Stimulated activated CD8-positive, alpha-beta memory T cell treated with anti-CD3 and anti-CD28 coated beads, Interleukin-7, amount 100 ng/mL, for 48 hours (primary cell): ENCODE measurements at regions not wholly inside any gene's neighbourhood (a gene's known extent, or its start where the extent isn't known, plus 50 kb on each side); places are given as distances from the start of the nearest gene placed in this dataset.

Experiments used
- DNase-seq, 2 donors: peaks; one replicate each; pipeline ENCODE4 v3.0.0-alpha.2; 2020; ENCODE audit warnings: low read depth in 1 of 2; ENCODE audit errors: extremely low read depth in 1 of 2

DNA sequence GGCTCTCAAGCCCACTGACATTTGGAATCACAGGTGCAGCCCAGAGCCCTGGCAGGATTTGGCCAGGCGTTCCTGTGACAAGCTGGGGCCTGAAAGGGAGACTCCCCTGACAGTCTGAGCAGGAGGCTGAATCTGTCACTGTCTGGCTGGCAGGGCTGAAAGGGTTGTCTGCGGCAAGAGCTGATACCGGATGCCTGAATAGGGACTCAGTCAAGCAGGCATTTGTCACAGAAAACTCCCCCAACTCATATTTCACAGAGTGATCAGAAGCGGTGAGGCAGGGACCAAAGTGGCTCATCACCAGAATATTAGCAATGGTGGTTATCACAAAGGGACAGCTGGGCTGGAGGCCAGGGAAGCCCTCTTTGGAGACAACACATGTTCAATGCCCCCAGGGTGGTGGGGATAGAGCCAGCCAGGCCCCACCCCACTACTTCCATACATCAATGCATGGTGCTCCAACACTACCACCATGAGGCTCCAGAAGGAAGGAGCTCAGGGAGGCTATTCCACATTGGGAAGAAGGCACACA lies 295.5 kb downstream of the DTWD2 start:
- DNase-seq = no peak

DNA sequence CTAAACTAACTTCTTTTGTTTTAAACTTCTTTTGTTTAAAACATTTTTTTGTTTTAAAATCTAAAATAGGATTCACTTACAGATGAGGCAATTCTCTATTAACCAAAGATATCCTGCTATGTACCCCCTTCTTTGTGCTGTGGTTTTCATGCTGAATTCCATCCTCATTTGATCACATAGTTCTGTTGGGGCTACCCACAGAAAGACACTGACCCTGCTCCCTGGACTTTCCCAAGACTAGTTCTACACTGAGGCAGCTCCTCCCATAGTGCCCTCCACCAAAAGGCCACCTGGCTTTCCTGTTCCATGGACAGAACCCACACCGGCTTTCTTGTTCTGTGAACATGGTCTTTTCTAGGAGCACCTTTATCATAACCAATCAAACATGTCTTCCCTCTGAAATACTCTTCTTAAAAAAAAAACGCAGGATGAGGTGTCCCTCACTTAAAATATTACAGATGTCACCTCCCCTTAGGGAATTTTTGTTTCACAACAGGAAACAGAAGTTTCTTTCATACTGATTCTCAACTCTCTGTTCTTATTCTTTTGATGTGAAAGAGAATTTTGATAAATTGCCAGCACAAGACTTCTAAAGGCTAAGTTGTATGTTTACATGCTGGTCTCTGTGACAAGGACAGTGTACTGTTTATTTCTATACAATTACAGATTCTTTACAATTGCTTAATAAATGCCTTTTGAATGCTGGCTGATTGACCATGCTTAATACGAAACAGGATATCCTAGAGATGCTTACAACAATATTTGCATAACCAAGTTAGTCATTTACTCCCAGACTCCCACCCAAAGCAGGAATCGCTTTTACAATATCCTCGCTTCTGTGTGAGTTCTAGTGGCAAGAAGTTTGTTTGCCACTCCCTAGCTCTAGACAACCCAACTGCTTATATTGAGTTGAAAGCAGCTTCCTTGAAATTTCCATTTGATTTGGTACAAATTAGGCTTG lies 300.4 kb downstream of the DTWD2 start:
- no peak for DNase-seq

DNA sequence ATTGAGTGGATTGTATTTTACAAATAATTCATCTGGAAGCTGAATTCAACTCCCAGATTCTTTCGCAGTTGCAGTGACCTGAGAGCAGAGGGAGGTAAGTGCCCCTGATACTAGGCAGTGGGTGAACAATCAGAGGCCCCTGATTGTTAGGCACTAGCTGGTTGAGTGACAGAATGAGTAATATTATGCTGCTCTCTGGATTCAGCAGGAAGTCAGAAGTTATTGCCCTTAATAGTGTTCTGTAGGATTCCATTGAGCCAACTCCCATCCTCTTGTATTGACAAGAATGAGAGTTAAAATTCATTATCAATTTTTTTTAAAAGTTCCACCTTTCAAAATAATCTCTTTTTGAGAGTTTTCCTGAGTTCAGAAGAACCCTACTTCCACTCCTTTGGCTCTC lies 301.2 kb downstream of the DTWD2 start:
- no peak for DNase-seq

DNA sequence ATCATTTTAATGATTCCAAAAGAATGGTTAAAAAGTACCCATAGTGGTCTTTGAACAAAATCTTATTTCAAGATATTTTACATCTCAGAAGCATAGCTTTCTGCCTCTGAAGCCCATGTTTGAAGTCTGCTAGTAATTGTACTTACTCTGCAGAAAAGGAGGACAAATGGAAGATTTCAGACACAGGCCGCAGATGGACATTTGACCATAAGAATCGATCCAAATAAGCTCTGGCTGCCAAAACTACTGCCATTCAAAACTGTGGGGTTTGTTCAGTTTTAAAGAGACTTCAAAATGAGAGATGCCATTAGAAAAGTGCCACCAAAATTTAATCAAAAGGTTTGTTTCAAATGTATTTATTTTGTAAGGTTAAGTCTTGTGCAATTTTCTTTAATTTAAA lies 306.7 kb downstream of the DTWD2 start:
- no peak for DNase-seq

DNA sequence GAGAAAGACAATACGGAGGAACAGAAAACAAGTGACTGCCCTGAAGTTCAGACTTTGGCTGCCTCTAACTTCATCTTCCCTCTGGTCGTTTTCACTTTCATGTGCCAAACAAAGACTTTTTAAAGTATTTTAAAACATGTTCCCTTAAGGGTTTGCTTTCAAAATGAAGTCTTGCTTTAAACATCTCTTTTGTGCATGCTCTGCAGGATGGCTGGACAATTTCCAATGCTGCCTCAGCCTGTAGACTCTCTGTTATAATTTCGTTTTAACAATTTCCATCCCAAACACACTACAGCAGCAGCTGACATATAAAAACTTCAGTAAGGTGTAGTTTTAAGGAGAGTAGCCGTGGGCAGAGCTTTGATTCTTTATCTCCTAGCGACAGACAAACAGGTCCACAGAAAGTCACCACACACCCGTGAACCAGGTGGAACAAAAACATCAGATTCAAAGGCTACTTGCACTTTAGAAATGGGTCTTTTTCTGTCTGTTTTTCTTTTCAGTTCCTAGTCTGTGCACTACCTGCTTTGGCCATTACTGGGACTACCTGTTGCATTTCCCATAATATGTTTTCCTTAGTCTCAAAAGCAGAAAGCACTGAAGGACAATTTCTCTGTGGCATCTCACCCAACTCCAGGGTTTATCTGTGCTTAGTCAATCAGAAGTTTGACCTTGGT lies 308.9 kb downstream of the DTWD2 start:
- DNase-seq = no peak

DNA sequence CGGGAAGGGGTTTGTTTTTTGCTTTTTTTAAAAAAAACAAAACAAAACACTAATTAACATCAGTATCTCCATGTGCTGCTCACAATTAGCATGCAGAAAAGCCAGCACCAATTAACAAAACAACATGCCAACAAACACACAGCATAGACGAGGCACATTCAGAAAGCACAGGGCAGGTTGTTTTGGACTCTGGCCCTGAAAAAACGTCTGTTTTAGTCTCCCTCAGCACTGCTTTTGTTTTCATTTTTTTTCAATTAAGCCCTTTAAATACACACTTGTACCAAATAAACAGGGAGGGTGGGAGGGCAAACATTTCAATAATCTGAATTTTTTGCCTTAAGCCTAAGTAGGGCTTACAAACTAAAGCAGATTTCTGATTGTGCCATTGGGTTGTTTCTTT lies 309.6 kb downstream of the DTWD2 start:
- DNase-seq = no peak

DNA sequence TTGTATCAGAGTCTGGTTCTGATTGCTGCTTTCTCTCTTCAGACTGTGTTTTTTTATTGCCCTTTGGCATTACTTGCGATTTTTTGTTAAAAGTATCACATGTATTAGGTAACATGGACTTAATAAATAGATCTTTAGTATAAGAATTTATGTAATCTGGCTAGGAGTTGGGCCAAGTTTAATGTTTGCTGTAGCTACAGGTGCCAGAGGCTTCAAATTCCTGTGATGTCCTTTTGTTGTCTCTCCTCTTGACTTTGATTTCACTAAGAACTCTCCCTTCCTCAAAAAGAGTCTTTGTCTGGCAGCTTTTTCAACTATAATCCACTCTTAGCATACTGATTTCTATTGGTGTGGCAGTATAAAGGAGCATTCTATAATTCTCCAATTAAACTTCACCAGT lies 313.1 kb downstream of the DTWD2 start:
- DNase-seq = no peak

DNA sequence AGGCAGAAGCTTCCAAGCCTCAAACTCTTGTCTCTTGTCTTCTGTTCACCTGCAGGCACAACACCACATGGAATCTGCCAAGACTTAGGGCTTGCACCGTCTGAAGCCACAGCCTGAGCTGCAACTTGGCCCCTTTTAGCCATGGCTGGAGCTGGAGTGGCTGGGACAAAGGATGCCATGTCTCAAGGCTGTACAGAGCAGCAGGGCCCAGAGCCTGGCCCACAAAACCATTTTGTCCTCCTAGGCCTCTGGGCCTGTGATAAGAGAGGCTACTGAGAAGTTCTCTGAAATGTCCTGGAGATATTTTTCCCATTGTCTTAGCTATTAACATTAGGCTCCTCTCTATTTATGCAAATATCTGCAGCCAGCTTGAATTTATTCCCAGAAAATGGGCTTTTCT lies 330.8 kb downstream of the DTWD2 start:
- DNase-seq = no peak

DNA sequence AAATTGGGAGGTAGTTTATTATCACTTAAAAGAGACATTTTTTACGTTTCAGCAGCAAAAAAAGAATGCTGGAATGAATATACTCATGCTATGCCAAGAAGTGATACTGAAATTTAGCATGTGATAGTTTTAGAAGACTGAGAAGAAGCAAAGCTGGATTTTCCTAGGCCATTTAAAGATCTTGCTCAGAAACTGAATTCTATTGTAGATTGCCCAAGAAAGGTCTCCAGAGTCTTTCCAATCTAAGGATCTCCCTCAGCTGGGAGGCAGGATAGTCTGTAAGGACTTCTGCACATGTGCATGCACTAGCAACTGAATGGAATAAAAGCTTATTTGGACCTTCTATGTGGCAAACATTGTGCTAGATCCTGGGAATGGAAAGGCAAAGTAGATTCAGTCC lies 334.5 kb downstream of the DTWD2 start:
- no peak for DNase-seq

DNA sequence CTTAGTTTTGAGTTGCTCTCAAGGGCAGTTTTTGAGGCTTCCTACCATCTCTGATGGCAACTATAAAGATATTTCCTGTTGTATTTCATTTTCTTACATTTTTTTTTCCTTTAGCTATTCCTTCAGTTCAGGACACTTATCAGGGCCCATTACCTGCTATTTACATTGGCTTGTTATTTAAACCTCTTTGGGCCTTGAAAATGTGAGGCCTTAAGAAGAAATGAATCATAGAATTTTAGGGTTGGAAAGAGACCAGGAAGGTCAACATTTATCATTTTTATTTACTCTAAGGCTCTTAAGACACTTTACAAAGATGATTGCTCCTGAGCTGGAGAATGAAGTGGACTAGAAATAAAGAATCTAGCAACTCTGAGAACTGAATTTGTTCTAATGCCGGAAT lies 335.2 kb downstream of the DTWD2 start:
- DNase-seq = no peak

DNA sequence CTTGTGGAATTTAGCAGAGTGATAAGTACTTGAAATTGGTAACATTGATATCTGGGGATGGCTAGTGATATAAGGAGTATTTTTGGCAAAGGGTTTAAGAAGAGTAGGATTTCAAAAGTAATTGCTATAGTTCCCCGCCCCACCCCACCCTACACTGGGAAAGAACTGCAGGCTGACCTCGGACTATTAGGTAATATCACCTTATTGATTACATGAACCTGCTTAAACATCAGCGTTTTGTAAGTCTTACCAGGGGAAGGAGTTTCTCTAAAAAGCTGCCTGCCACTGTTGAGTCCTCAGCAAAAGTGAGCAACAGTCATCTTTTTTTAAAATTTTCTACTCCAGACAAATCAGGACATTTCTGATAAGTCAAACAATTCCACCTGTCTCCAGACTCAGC lies 337.3 kb downstream of the DTWD2 start:
- no peak for DNase-seq

DNA sequence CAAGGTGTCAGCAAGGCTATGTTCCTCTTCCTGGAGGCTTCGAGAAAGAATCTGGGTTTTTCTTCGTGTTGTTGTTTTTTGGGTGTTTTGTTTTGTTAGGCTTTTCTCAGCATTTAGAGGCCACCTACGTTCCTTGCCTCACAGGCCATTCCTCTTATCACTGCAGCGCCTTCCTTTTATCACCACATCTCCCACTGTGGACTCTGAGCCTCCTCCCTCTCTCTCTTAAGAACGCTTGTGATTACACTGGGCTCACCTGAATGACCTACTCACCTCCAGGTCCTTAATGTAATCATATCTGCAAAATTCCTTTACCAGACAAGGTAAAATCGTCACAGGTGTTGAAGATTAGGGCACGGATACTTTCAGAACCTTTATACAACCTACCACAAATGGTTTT lies 340.8 kb downstream of the DTWD2 start:
- DNase-seq = no peak

DNA sequence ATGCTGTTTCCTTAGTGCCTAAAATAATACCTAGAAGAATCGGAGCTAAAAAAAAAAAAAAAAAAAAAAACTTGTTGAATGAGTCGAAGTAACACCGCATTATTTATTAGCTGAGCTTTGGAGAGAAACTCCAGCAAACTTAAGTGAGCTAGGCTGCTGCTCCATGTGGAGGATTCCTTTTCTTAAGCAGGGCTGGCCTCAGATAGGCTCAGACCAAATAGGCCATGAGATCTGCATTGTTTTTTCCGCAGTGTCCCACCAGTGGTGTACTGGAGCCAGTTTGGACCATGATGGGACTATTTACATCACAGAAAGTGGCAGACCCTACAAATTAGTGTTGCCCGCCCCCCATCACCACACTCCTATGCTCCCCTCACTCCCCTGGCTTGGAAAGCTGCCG lies 341.4 kb downstream of the DTWD2 start:
- no peak for DNase-seq

DNA sequence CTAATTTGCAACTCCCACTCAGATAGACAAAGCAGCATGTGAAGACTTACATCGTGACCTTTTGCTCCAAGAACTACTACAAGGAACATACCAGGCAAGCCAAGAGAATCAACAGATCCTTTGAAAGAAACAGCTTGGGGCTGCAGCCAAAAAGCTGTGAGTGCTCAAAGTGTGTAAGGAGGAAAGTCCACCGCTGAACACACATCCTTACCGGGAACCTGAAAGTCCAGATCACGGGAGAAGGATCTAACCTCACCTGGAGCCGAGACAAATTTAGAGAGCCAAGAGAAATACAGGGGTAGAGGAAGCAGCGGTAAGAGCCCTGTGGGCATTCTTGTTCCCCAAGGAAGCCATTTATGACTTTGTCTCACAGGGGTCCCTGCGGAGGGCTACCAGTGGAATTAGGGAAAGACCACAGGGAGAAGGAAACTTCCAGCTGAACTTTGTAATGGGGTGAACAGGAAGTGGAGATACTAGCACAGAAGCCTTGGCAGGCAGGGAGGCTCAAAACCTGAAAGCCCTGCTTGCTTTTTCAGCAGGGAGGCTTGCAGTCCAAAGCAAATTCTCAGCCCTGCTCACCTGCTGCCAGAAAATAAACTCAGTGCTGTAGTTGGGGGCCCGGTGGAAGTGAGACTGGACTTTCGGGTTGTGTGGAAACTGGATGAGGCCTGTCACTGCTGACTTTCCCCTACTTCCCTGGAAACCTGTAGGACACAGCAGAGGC lies 350.2 kb downstream of the DTWD2 start:
- DNase-seq = no peak

DNA sequence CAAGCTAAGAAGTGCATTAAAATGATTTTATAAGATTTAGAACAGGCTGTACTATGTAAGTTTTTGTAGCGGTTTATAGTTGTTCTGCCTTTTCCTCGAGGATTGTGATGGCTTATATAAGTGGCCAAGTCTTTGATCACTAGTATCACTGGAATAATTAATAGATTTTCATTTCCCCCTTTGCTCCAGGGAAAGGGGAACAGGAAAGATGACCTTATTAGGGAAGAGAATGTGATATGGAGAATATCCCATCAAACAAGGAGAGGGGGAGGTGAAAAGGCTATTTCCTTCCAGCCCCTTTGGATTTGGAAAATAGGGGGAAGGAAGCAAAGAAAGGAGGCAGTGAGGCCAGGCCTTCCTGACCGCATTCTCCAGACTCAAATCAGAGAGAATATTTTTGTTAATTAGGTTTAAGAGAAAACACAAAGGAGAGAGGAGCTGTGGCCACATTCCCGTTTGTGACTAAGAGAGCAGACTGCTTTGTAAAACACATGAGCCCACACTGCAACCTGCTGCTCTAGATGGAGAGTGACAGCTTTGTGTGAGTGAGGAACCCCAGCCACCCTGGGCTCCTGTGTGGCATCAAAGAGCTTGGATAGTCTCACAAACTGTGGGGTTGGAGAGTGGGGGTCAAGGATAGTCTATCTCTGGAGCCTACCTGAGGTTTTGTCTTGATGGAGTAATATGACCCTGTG lies 359.5 kb downstream of the DTWD2 start:
- DNase-seq = no peak

DNA sequence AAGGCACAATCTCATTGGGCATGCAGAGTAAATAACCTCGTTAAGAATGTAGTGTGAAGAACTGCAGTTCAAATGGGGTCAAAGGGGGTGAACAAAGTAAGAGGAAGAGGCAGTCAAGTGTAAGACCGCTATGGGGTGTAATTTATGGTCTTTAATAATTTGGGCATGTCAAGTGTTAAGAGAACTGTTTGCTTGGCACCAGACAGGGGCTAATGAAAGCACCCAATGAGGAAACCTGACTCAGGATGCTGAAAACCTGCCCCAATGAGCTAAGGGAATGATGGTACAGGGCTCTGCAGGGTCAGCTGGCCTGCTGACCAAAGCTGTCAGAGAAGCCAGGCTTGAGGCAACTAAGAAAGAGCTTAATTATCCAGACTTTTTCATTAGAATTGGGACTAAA lies 368.1 kb downstream of the DTWD2 start:
- DNase-seq = no peak

DNA sequence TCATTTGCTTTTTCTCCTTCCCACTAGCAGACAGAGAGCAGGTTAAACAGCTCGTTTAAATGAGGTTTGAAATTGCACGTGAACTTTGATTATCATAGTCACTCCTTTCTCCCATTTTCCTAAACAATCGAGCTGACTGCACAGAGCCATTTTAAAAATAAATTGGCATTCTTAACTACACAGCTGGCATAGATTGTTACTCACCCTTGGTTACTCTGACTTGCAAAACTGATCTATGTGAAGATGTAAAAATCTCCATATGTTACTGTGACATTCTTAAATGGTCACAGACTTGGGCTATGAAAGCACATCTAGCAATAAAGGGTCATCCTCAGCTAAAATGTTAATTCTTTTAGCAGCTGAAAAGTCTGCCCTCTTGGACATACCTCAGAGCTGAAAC lies 368.5 kb downstream of the DTWD2 start:
- DNase-seq = no peak

DNA sequence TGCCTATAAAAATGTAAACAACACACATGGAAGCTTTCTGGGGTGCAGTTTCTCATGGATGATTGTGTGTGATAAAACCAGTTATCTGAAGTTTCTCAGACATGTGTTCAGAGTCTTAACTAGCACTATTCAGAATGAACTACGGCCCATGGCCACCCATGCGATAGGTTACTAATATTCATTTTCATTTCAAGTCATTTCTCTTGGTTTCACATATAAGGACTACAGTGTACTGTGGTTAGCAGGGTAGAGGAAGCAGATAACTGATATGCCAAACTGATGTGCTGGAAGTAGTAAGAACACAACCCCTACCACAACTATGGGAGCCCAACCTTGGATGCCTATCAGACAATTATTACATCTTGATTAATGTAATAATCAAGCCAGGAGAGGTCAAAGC lies 372.1 kb downstream of the DTWD2 start:
- DNase-seq = no peak

DNA sequence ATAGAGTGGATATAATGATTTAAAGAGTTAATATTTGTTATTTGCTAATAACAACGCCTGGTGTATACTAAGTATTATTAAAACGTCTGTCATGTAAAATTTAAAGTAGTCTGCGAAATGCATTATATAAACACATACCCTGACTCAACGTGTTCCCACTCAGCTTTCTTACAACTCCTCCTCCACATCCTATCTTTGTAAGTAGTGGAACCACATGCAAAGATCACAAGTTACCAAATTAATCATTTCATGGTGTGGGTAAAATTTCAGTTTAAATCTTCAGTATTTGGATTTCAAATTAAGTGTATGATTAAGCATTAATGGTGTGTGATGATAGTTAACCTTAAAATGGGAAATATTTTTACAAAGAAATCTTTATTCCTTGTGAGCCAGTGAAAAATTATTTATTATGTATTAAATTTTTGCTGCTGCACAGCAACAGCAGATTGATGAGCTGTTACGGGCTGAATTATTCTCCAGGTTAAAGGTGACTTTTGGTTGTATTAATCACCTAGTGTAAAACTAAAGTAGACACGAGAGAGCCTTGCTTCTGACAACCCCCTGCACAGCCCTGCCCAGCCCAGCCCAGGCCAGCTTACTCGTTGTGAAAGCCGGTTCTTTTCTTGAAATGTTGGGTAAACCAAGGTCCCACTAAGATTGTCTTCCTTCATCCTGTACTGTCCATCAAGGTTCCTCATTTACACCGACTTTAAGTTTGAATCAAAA lies 373.5 kb downstream of the DTWD2 start:
- DNase-seq = no peak

DNA sequence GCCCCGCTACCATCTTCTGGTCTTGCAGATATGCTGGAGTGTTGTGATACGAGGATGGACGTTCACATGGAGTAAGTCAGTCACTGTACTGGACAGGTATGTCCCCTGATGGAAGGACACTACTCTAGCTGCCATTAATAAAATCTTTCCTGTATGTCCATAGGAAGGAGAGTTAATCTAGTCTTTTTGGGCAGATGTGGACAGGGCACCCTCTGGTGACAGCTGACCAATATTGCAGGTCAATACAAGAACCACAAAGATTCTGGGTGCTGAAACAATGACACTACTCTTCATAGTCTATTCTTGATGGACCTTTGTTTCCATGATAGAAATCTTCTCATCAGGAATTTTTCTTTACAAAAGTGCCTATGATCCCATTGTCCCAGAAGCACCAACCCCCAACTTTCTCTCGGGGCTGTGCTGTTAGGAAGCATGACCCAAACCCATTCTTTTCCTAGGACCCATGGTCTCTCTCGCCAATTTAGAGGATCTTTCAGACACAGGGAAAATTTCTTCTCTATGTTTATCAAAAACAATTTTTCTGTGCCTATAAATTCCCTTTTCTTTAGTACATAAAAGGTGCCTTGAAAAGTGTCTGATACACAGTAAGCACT lies 376.9 kb downstream of the DTWD2 start:
- DNase-seq = no peak
